Psoas muscle (tissue), 7 donors: ENCODE measurements at regions not wholly inside any gene's neighbourhood (a gene's known extent, or its start where the extent isn't known, plus 50 kb on each side); places are given as distances from the start of the nearest gene placed in this dataset.

Source experiments
- ATAC-seq, 4 donors: fragments of 200-7000 bp; cut with Tn5 transposase; one replicate each; pipeline ENCODE4 v1.9.1; 2020; ENCODE audit warnings: moderate library complexity in 3 of 4, mild to moderate bottlenecking in 2 of 4
- DNase-seq, 2 donors: peaks; one replicate each; pipeline ENCODE4 v3.0.0-alpha.2; 2020
- H3K27ac ChIP-seq: fragments of 200-600 bp; one replicate; pipeline ENCODE4 v1.8.0; 2022
- H3K27me3 ChIP-seq, 3 donors: fragments of 200-600 bp in 1 of 3; one replicate each; pipeline versions ENCODE4 v1.6.1 to v1.8.0; 2013 to 2022; ENCODE audit warnings: low read length in 2 of 3, mild to moderate bottlenecking in 2 of 3, moderate library complexity in 1 of 3; ENCODE audit not compliant: insufficient read depth in 3 of 3
- H3K36me3 ChIP-seq, 2 donors: fragments of 200-600 bp in 1 of 2; one replicate each; pipeline versions ENCODE4 v1.6.1 to v1.8.0; 2013 to 2022; ENCODE audit warnings: low read depth in 1 of 2, mild to moderate bottlenecking in 1 of 2, moderate library complexity in 1 of 2; ENCODE audit not compliant: insufficient read depth in 1 of 2
- H3K4me1 ChIP-seq: fragments of 200-600 bp; one replicate; pipeline ENCODE4 v1.8.0; 2022
- H3K4me3 ChIP-seq: fragments of 200-600 bp; one replicate; pipeline ENCODE4 v1.8.0; 2022; ENCODE audit warnings: mild to moderate bottlenecking
- H3K9me3 ChIP-seq: fragments of 200-600 bp; one replicate; pipeline ENCODE4 v1.8.0; 2022
- WGBS, 3 donors: extraction: QIAGEN DNeasy Blood & Tissue Kit; methylation state at CpG; one replicate each; pipeline versions ENCODE4 v1.1.6 to v1.1.7; 2013; 5-methylcytosine and 5-hydroxymethylcytosine counted together
- intact Hi-C, 2 donors: fragments of 100-400 bp; cut with DNase I; formaldehyde crosslinking; loops; one replicate each; pipeline versions ENCODE4 v1.11.0 to v1.14.2; 2022
- TF ChIP-seq, protein P1 (sequence below): fragments of 200-600 bp; IDR thresholded peaks from one replicate; pipeline ENCODE4 v1.8.0; 2022; ENCODE audit warnings: antibody characterized with exemption
- donor health status: healthy with polysubstance abuse.
- donor health status: DM: no; HTN: no; CAD: no; lungs with moderate emphysema.
- donor health status: Bipolar disorder and iron deficiency.
- donor health status: healthy.
- donor health status: DM: yes; HTN: yes; CAD: no.
- donor health status: DM: no; HTN: no; CAD: no.
- donor health status: DM: yes; HTN: yes; CAD: no.

GRCh38 chr12:126897102-126897501 is 1369.9 kb upstream of the TMEM132C start:
- TF ChIP-seq, protein P1, sequence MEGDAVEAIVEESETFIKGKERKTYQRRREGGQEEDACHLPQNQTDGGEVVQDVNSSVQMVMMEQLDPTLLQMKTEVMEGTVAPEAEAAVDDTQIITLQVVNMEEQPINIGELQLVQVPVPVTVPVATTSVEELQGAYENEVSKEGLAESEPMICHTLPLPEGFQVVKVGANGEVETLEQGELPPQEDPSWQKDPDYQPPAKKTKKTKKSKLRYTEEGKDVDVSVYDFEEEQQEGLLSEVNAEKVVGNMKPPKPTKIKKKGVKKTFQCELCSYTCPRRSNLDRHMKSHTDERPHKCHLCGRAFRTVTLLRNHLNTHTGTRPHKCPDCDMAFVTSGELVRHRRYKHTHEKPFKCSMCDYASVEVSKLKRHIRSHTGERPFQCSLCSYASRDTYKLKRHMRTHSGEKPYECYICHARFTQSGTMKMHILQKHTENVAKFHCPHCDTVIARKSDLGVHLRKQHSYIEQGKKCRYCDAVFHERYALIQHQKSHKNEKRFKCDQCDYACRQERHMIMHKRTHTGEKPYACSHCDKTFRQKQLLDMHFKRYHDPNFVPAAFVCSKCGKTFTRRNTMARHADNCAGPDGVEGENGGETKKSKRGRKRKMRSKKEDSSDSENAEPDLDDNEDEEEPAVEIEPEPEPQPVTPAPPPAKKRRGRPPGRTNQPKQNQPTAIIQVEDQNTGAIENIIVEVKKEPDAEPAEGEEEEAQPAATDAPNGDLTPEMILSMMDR, result no peak
- ATAC-seq (no peak), DNase-seq (no peak)
- no peaks in the 10 kb centered on the region for H3K4me1 ChIP-seq
- peaks cover 0 to 2% (median 0%) of the 10 kb centered on the region in 3 donors for H3K27me3 ChIP-seq
- H3K27ac ChIP-seq, result no peak overlapping the region
- no peaks in the 10 kb centered on the region for H3K9me3 ChIP-seq
- no peaks in the 10 kb centered on the region for H3K36me3 ChIP-seq
- WGBS, 3 donors, result 24 to 26% (median 25%) methylated on average over 1 of the region's 1 CpG
- H3K4me3 ChIP-seq, result no peak overlapping the region
- intact Hi-C loops, result no loop called here

DNA sequence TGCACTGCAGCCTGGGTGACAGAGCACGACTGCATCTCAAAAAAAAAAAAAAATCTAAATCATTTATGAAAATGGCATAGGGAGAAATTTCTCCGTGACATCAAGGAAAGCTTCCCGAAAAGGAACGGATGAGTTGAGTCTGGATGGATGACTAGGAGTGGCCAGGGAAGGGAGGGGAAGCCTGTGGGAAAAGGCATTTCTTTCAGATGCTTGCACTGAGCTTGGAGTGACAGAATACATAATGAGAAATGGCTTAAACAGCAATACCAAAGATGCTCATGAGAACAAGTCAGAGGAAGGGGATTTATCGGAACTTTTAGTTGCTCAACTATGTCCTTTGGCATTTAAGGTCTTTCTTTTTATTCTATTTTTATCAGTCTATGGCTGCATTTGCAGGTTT is 1369.2 kb upstream of the TMEM132C start:
- H3K9me3 ChIP-seq, result no peaks in the 10 kb centered on the region
- ATAC-seq, result no peak
- H3K27ac ChIP-seq, result no peak overlapping the region
- intact Hi-C loops, result no loop called here
- no peaks in the 10 kb centered on the region for H3K4me1 ChIP-seq
- TF ChIP-seq, protein P1, result no peak
- WGBS, 3 donors, result 67 to 85% (median 82%) methylated on average over 5 of the region's 5 CpGs
- peaks cover 0 to 2% (median 0%) of the 10 kb centered on the region in 3 donors for H3K27me3 ChIP-seq
- no peaks in the 10 kb centered on the region for H3K36me3 ChIP-seq
- no peak overlapping the region for H3K4me3 ChIP-seq
- DNase-seq, result no peak

DNA sequence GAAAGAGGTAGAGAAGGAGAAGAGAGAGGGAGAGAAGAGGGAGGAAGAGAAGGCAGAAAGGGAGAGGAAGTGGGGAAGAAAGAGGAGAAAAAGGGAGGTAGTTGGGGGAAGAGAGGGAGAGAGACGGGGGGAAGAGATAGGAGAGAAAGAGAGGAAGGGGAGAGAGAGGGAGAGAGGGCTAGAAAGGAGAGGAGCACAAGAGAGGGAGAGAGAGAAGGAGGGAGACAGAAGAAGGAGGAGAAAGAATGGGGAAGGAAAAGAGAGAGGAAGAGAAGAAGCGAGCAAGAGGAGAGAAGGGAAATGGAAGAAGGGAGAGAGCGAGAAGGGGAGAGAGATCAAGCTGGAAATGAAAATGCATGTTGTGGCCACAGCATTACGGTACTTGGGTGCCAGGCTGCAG is 1368.4 kb upstream of the TMEM132C start:
- no peaks in the 10 kb centered on the region for H3K4me1 ChIP-seq
- no peaks in the 10 kb centered on the region for H3K36me3 ChIP-seq
- H3K27me3 ChIP-seq, result peaks cover 0 to 2% (median 0%) of the 10 kb centered on the region in 3 donors
- intact Hi-C loops, result no loop called here
- TF ChIP-seq, protein P1, result no peak
- H3K9me3 ChIP-seq, result no peaks in the 10 kb centered on the region
- DNase-seq (no peak), ATAC-seq (no peak)
- WGBS, 3 donors, result 70 to 76% (median 71%) methylated on average over 4 of the region's 4 CpGs
- no peak overlapping the region for H3K4me3 ChIP-seq
- no peak overlapping the region for H3K27ac ChIP-seq

DNA sequence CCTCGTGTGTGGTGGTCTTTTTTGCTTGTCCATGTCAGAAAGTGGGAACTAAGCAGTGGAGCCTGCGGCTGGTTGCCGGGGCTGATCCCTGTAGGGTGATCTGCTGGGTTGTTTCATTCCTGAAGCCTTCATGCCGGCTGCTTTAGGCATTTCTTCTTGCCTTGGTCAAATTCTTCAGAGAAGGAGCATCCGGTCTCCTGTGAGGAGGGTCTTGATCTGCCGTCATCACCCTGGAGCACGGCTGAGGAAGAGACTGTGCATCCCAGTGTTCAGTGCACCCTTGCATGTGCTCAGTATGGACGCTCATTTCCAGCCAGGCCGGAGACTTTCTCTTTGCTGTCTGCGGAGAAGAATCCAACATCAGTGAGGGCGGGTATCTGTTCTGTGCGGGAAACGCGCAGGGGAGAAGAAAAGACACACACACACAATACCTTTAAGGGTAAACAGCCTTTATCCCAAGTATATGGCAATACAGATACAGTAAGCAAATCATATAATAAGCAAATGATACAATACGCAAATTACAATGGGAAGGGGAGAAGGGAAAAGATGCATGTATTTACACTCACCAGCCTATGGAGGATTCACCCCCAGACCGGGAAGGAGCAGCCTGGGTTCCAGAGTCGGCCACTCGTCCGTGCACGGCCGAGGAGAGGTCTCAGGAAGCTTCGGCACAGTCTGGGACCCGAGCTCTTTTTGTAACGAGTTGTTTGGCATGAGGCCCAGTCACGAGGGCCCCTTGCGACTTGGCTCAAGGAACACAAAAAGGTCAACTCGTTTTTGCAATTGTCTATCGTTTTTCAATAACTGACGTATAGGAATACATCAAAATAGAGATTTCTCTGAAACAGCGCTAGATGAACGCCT is 1366.8 kb upstream of the TMEM132C start:
- intact Hi-C loops, result no loop called here
- no peak overlapping the region for H3K4me3 ChIP-seq
- peaks cover 0 to 2% (median 0%) of the 10 kb centered on the region in 3 donors for H3K27me3 ChIP-seq
- H3K9me3 ChIP-seq, result no peaks in the 10 kb centered on the region
- H3K36me3 ChIP-seq, result no peaks in the 10 kb centered on the region
- TF ChIP-seq, protein P1, result no peak
- DNase-seq (no peak), ATAC-seq (no peak)
- no peaks in the 10 kb centered on the region for H3K4me1 ChIP-seq
- 65 to 68% (median 67%) methylated on average over 31 of the region's 31 CpGs for WGBS, 3 donors
- H3K27ac ChIP-seq, result no peak overlapping the region
